Astrocyte (in vitro differentiated cells and primary cell): ENCODE measurements at regions not wholly inside any gene's neighbourhood (a gene's known extent, or its start where the extent isn't known, plus 50 kb on each side); places are given as distances from the start of the nearest gene placed in this dataset.
"Not testable (repeated sequence)": the region's sequence is repeated elsewhere in the genome, so short reads cannot be mapped to it uniquely, and the experiment has no call there.

Experiments
- EZH2 ChIP-seq: IDR thresholded peaks from 2 replicates; pipeline ENCODE4 v1.6.1; 2012; ENCODE audit warnings: mild to moderate bottlenecking, low read length, inconsistent platforms; ENCODE audit not compliant: insufficient read depth
- TF ChIP-seq, protein P1 (sequence below): IDR thresholded peaks from 2 replicates; pipeline ENCODE4 v1.5.1; 2011; ENCODE audit warnings: low read depth, mild to moderate bottlenecking, inconsistent platforms, low read length, moderate library complexity; ENCODE audit not compliant: insufficient read depth

DNA sequence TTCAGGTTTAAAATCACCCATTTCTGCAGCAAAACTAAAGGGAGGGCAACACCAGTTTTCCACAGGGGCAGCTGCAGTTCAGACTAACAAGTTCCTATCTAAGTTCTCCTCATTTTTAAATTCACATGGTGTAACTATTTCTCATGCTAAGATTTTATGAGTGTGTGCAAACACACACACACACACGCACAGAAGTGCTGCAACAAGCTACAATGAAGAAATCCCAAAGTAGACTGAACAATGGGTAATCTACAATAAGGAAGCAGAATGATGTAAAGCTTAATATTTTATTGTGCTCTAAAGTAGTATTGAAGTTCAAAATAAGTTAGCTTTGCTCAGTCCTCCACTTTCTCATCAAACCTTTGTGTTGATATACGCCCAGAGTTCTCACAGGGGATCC is 140.8 kb upstream of the SPATA31A3 start:
- TF ChIP-seq, protein P1, sequence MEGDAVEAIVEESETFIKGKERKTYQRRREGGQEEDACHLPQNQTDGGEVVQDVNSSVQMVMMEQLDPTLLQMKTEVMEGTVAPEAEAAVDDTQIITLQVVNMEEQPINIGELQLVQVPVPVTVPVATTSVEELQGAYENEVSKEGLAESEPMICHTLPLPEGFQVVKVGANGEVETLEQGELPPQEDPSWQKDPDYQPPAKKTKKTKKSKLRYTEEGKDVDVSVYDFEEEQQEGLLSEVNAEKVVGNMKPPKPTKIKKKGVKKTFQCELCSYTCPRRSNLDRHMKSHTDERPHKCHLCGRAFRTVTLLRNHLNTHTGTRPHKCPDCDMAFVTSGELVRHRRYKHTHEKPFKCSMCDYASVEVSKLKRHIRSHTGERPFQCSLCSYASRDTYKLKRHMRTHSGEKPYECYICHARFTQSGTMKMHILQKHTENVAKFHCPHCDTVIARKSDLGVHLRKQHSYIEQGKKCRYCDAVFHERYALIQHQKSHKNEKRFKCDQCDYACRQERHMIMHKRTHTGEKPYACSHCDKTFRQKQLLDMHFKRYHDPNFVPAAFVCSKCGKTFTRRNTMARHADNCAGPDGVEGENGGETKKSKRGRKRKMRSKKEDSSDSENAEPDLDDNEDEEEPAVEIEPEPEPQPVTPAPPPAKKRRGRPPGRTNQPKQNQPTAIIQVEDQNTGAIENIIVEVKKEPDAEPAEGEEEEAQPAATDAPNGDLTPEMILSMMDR, result not testable (repeated sequence)
- not testable (repeated sequence) for TF ChIP-seq EZH2
